AG04450 (cell line): ENCODE measurements at regions not wholly inside any gene's neighbourhood (a gene's known extent, or its start where the extent isn't known, plus 50 kb on each side); places are given as distances from the start of the nearest gene placed in this dataset.

Experiments
- CTCF ChIA-PET: fragments of 300-600, 350-600 bp; formaldehyde crosslinking; extraction: SDS; loops from one replicate; lab custom pipeline; 2022; ENCODE audit warnings: antibody characterized with exemption, inconsistent platforms; lab: Charles Lee
- POLR2A ChIA-PET: fragments of 350-600 bp; formaldehyde crosslinking; extraction: SDS; loops from one replicate; lab custom pipeline; 2021; ENCODE audit warnings: antibody characterized with exemption, inconsistent platforms; lab: Yijun Ruan, JAX
- DNase-seq: peaks from one replicate; pipeline ENCODE4 v3.0.0-alpha.2; 2011; ENCODE audit warnings: low read depth, low spot score
- H3K27ac ChIP-seq: one replicate; pipeline ENCODE4 v1.5.1; 2012; ENCODE audit warnings: low read depth, low read length, control low read depth
- H3K27me3 ChIP-seq: one replicate; pipeline ENCODE4 v1.6.0; 2012; ENCODE audit warnings: low read length; ENCODE audit not compliant: control insufficient read depth, insufficient read depth
- H3K4me3 ChIP-seq: 2 replicates; pipeline ENCODE4 v1.5.1; 2011; ENCODE audit warnings: mild to moderate bottlenecking, low read depth, low read length, control low read depth
- H3K9me3 ChIP-seq: 2 replicates; pipeline ENCODE4 v1.5.1; 2012; ENCODE audit warnings: low read length; ENCODE audit not compliant: control insufficient read depth, insufficient read depth
- CTCF ChIP-seq: IDR thresholded peaks from 2 replicates; pipeline ENCODE4 v1.5.1; 2011; ENCODE audit warnings: low read depth, low read length, control low read depth, inconsistent platforms

GRCh38 chr6:26309731-26310142, 55.3 kb upstream of the BTN3A2 start:
- CTCF ChIA-PET, result interaction anchor here (1.0 to 1.6 kb wide), 3 partner anchors 134 to 1486 kb away, joined by 3 to 4 read pairs (median 3); no protein-coding TSS in a partner anchor

GRCh38 chr6:26311012-26311384, 54.0 kb upstream of the BTN3A2 start:
- no peak for TF ChIP-seq CTCF
- CTCF ChIA-PET, result interaction anchor here (1.0 kb wide), 1 partner anchor 12 kb away, joined by 3 read pairs; no protein-coding TSS in a partner anchor
- POLR2A ChIA-PET, result interaction anchor here (0.7 kb wide), 1 partner anchor 76 kb away, joined by 5 read pairs; no protein-coding TSS in a partner anchor
- no peaks in the 10 kb centered on the region for H3K27me3 ChIP-seq
- no peaks in the 10 kb centered on the region for H3K9me3 ChIP-seq
- no peak overlapping the region for H3K4me3 ChIP-seq
- DNase-seq, result no peak
- no peak overlapping the region for H3K27ac ChIP-seq

More at GRCh38 chr6:26309731-26310142, 55.3 kb upstream of the BTN3A2 start:
- POLR2A ChIA-PET, result interaction anchor here (0.8 to 1.1 kb wide), 5 partner anchors 13 to 60 kb away, joined by 3 to 5 read pairs (median 3); a partner anchor contains a TSS
- DNase-seq, result no peak
- no peak overlapping the region for H3K27ac ChIP-seq
- TF ChIP-seq CTCF, result no peak
- H3K4me3 ChIP-seq, result no peak overlapping the region
- H3K9me3 ChIP-seq, result no peaks in the 10 kb centered on the region
- H3K27me3 ChIP-seq, result no peaks in the 10 kb centered on the region

GRCh38 chr6:26311385-26312095, 53.5 kb upstream of the BTN3A2 start:
- H3K4me3 ChIP-seq, result peak overlapping the region; percentile 56
- ChIA-PET POLR2A (interaction anchor here (0.7 kb wide), 1 partner anchor 76 kb away, joined by 5 read pairs; no protein-coding TSS in a partner anchor), CTCF (interaction anchor here (1.0 kb wide), 2 partner anchors 11 to 285 kb away, joined by 3 read pairs; no protein-coding TSS in a partner anchor)
- H3K9me3 ChIP-seq, result no peaks in the 10 kb centered on the region
- no peaks in the 10 kb centered on the region for H3K27me3 ChIP-seq
- no peak for DNase-seq
- H3K27ac ChIP-seq, result no peak overlapping the region
- no peak for TF ChIP-seq CTCF

- H3K27ac ChIP-seq, result peak overlapping the region; percentile 53
- no peak for DNase-seq
- H3K4me3 ChIP-seq, result peak overlapping the region; percentile 56
- H3K27me3 ChIP-seq, result no peaks in the 10 kb centered on the region
- H3K9me3 ChIP-seq, result no peaks in the 10 kb centered on the region
- POLR2A ChIA-PET, result no interaction called here
- CTCF ChIA-PET, result interaction anchor here (1.0 kb wide), 2 partner anchors 10 to 284 kb away, joined by 3 read pairs; no protein-coding TSS in a partner anchor
- TF ChIP-seq CTCF, result no peak
These were observed 52.9 kb upstream of the BTN3A2 start for GRCh38 chr6:26312096-26312463.
